ENCODE measurements at regions not wholly inside any gene's neighbourhood (a gene's known extent, or its start where the extent isn't known, plus 50 kb on each side); places are given as distances from the start of the nearest gene placed in this dataset.
A peak's percentile ranks its signal among the peaks of the same experiment; 100 is the strongest.

DNA sequence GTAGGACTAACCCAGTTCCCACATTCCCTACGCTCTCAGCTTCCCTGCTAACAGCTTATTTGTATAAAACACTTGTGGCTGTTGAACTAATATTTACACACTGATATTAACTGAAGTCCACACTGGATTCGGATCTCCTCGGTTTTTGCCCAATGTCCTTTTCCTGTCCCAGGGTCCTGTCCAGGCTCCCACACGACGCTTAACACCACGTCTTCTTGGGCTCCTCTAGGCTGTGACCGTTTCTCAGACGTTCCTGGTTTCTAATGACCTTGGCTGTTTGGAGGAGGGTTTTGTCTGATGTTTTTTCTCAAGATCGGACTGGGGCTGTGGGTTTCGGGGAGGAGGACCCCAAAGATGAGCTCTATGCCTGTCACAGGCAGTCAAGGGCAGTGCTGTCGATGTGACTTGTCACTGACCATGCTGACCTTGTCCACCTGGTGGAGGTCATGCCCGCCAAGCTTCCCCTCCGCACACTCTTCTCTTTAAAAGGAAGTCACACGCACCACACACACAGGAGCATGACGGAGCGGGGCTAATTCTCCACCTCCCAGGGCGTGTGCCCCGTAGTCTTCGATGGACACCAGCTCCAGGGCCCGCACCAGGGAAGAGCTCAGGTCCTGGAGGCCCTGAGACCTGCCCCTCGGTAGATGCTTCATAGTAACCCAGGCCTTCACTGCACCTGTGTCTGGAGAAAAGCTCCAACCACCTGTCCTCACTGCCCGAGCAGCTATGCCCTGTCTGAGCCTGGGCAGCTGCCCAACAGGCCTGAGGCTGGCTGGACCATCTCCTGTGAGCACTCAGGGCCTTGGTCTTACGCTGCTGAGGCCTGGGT is 72.0 kb downstream of the TTLL2 start (continued):
- TF ChIP-seq ZBTB39 (CRISPR knock-in tag; IDR thresholded peaks at IDR 0.05) = no peak
- no peak for TF ChIP-seq GTF2F1 (IDR thresholded peaks at IDR 0.05; ENCODE audit: low read length)
- no peak for TF ChIP-seq ZNF101 (CRISPR knock-in tag; IDR thresholded peaks at IDR 0.05; ENCODE audit: borderline replicate concordance, low read depth)
- TF ChIP-seq ISX (CRISPR knock-in tag; conservative IDR thresholded peaks at IDR 0.05) = no peak
- TF ChIP-seq HNF1A (IDR thresholded peaks at IDR 0.05; ENCODE audit: low read depth) = 0 out of 2 replicates have a peak, but pooled peaks have one; percentile 30
- peak; percentile 1; the same call in 1 of the 2 replicates for TF ChIP-seq HNF1A (CRISPR knock-in tag; IDR thresholded peaks at IDR 0.05; ENCODE audit: borderline replicate concordance)
- TF ChIP-seq MXD4 (CRISPR knock-in tag; IDR thresholded peaks at IDR 0.05) = peak; percentile 40; the same call in 1 of the 2 replicates
- no peak for TF ChIP-seq TCF12 (IDR thresholded peaks at IDR 0.05)
- TF ChIP-seq TCF12 (CRISPR knock-in tag; IDR thresholded peaks at IDR 0.05) = 0 out of 2 replicates have a peak, but pooled peaks have one; percentile 25
- TF ChIP-seq ELK4 (CRISPR knock-in tag; IDR thresholded peaks at IDR 0.05; ENCODE audit: borderline replicate concordance) = no peak
- TF ChIP-seq NFIB (CRISPR knock-in tag; IDR thresholded peaks at IDR 0.05; ENCODE audit: borderline replicate concordance) = no peak
- 0 out of 2 replicates have a peak, but pooled peaks have one; percentile 51 for TF ChIP-seq ZNF335 (CRISPR knock-in tag; IDR thresholded peaks at IDR 0.05)
- TF ChIP-seq ETV5 (CRISPR knock-in tag; IDR thresholded peaks at IDR 0.05; ENCODE audit: borderline replicate concordance) = peak; percentile 51; the same call in 1 of the 2 replicates
- TF ChIP-seq, protein P1, sequence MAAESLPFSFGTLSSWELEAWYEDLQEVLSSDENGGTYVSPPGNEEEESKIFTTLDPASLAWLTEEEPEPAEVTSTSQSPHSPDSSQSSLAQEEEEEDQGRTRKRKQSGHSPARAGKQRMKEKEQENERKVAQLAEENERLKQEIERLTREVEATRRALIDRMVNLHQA (CRISPR knock-in tag; IDR thresholded peaks at IDR 0.05) = no peak
- no peak for TF ChIP-seq MED13 (CRISPR knock-in tag; IDR thresholded peaks at IDR 0.05)
- TF ChIP-seq SNAI1 (CRISPR knock-in tag; IDR thresholded peaks at IDR 0.05; ENCODE audit: borderline replicate concordance) = 0 out of 2 replicates have a peak, but pooled peaks have one; percentile 44
- TF ChIP-seq ZNF260 (CRISPR knock-in tag; IDR thresholded peaks at IDR 0.05; ENCODE audit: borderline replicate concordance, low read depth) = no peak
- no peak for TF ChIP-seq KDM2A (CRISPR knock-in tag; IDR thresholded peaks at IDR 0.05; ENCODE audit: borderline replicate concordance, low read depth)
- TF ChIP-seq TP53 (CRISPR knock-in tag; conservative IDR thresholded peaks at IDR 0.05) = no peak
- TF ChIP-seq ZNF616 (CRISPR knock-in tag; IDR thresholded peaks at IDR 0.05; ENCODE audit: low read depth) = no peak
- no peak; the same call in 1 of the 2 replicates for TF ChIP-seq ARHGAP35 (CRISPR knock-in tag; IDR thresholded peaks at IDR 0.05; ENCODE audit: borderline replicate concordance)
- no peak for TF ChIP-seq MAFF (IDR thresholded peaks at IDR 0.05; ENCODE audit: low read depth, low read length)
- no peak for TF ChIP-seq CBX5 (CRISPR knock-in tag; IDR thresholded peaks at IDR 0.05; ENCODE audit: borderline replicate concordance)
